Activated CD4-positive, alpha-beta T cell treated with anti-CD3 and anti-CD28 coated beads, Interleukin-10, Interleukin-2, amounts not matched to agents 100 ng/mL and 50 ng/mL, durations not matched to agents 16 hours and 8 hours (primary cell): ENCODE measurements at regions not wholly inside any gene's neighbourhood (a gene's known extent, or its start where the extent isn't known, plus 50 kb on each side); places are given as distances from the start of the nearest gene placed in this dataset.
A peak's percentile ranks its signal among the peaks of the same experiment; 100 is the strongest.

Experiments used
- DNase-seq: peaks from one replicate; pipeline ENCODE4 v3.0.0-alpha.2; 2020

- no peak for DNase-seq
These were observed 184.9 kb upstream of the CST7 start for GRCh38 chr20:24764027-24764793.

- no peak for DNase-seq
These were observed 184.3 kb upstream of the CST7 start for GRCh38 chr20:24764794-24765202.

- DNase-seq: no peak
These were observed 183.5 kb upstream of the CST7 start for GRCh38 chr20:24765316-24766142.

GRCh38 chr20:24766143-24766527 is 182.9 kb upstream of the CST7 start:
- DNase-seq: no peak

GRCh38 chr20:24766826-24767622 is 182.0 kb upstream of the CST7 start:
- no peak for DNase-seq

- no peak for DNase-seq
These were observed 181.4 kb upstream of the CST7 start for GRCh38 chr20:24767623-24768100.

- DNase-seq: no peak
These were observed 180.8 kb upstream of the CST7 start for GRCh38 chr20:24768201-24768636.

- DNase-seq: no peak
These were observed 180.1 kb upstream of the CST7 start for GRCh38 chr20:24768713-24769601.

- DNase-seq: no peak
These were observed 179.0 kb upstream of the CST7 start for GRCh38 chr20:24769878-24770627.

GRCh38 chr20:24770628-24771541 is 178.2 kb upstream of the CST7 start:
- DNase-seq: no peak

GRCh38 chr20:24771542-24772061 is 177.5 kb upstream of the CST7 start:
- DNase-seq: no peak

GRCh38 chr20:24772667-24773066 is 176.4 kb upstream of the CST7 start:
- DNase-seq: no peak

- DNase-seq: no peak
These were observed 175.9 kb upstream of the CST7 start for GRCh38 chr20:24773168-24773567.

- DNase-seq: peak; percentile 71
These were observed 175.3 kb upstream of the CST7 start for GRCh38 chr20:24773751-24774201.

GRCh38 chr20:24775966-24776365 is 173.1 kb upstream of the CST7 start:
- no peak for DNase-seq

GRCh38 chr20:24776755-24777271 is 172.3 kb upstream of the CST7 start:
- DNase-seq: no peak

- DNase-seq: no peak
These were observed 171.3 kb upstream of the CST7 start for GRCh38 chr20:24777746-24778145.

GRCh38 chr20:24778585-24779031 is 170.5 kb upstream of the CST7 start:
- DNase-seq: no peak

- no peak for DNase-seq
These were observed 169.9 kb upstream of the CST7 start for GRCh38 chr20:24779131-24779530.

- no peak for DNase-seq
These were observed 169.1 kb upstream of the CST7 start for GRCh38 chr20:24779946-24780345.
